SIG-M5 treated with dmso at 0.1 percent for 504 hours (cell line): ENCODE measurements at regions not wholly inside any gene's neighbourhood (a gene's known extent, or its start where the extent isn't known, plus 50 kb on each side); places are given as distances from the start of the nearest gene placed in this dataset.
"Not testable (repeated sequence)": the region's sequence is repeated elsewhere in the genome, so short reads cannot be mapped to it uniquely, and the experiment has no call there.

ENCODE experiments used
- DNase-seq: peaks from one replicate; lab custom pipeline; 2025; ENCODE audit not compliant: unreplicated experiment; lab: John Stamatoyannopoulos, UW

GRCh38 chr9:78940121-78940855, 631.5 kb upstream of the TLE4 start:
- DNase-seq = no peak

- DNase-seq = no peak
Measured at GRCh38 chr9:78954286-78954685, 617.5 kb upstream of the TLE4 start.

GRCh38 chr9:78958892-78959291, 612.9 kb upstream of the TLE4 start:
- DNase-seq = no peak

- DNase-seq = no peak
Measured at GRCh38 chr9:78962156-78962555, 609.6 kb upstream of the TLE4 start.

GRCh38 chr9:78963911-78964310, 607.9 kb upstream of the TLE4 start:
- DNase-seq = no peak

- peak; percentile 12 for DNase-seq
Measured at GRCh38 chr9:78967596-78968217, 604.1 kb upstream of the TLE4 start.

- no peak for DNase-seq
Measured at GRCh38 chr9:78970375-78970774, 601.4 kb upstream of the TLE4 start.

GRCh38 chr9:78971540-78971939, 600.2 kb upstream of the TLE4 start:
- DNase-seq = no peak

- no peak for DNase-seq
Measured at GRCh38 chr9:78972303-78972999, 599.3 kb upstream of the TLE4 start.

- DNase-seq = no peak
Measured at GRCh38 chr9:78973907-78974306, 597.9 kb upstream of the TLE4 start.

- no peak for DNase-seq
Measured at GRCh38 chr9:78982849-78983248, 588.9 kb upstream of the TLE4 start.

- DNase-seq = no peak
Measured at GRCh38 chr9:78985084-78985738, 586.6 kb upstream of the TLE4 start.

GRCh38 chr9:78986446-78986845, 585.3 kb upstream of the TLE4 start:
- peak; percentile 1 for DNase-seq

GRCh38 chr9:78989031-78989658, 582.6 kb upstream of the TLE4 start:
- no peak for DNase-seq

GRCh38 chr9:78994471-78994870, 577.3 kb upstream of the TLE4 start:
- DNase-seq = no peak

- DNase-seq = not testable (repeated sequence)
Measured at GRCh38 chr9:78994974-78995373, 576.8 kb upstream of the TLE4 start.

- DNase-seq = no peak
Measured at GRCh38 chr9:78997296-78997695, 574.5 kb upstream of the TLE4 start.

- no peak for DNase-seq
Measured at GRCh38 chr9:79000230-79001002, 571.3 kb upstream of the TLE4 start.

GRCh38 chr9:79001012-79001411, 570.8 kb upstream of the TLE4 start:
- no peak for DNase-seq

- DNase-seq = no peak
Measured at GRCh38 chr9:79003514-79003913, 568.3 kb upstream of the TLE4 start.
